Prostate gland (tissue), 2 donors: ENCODE measurements at regions not wholly inside any gene's neighbourhood (a gene's known extent, or its start where the extent isn't known, plus 50 kb on each side); places are given as distances from the start of the nearest gene placed in this dataset.

Experiments
- DNase-seq: peaks from one replicate; pipeline ENCODE4 v3.0.0-alpha.2; 2019; ENCODE audit warnings: low spot score
- H3K27ac ChIP-seq, 2 donors: fragments of 200-600 bp; sonication (generic); 2 replicates each; pipeline ENCODE4 v1.5.1; 2017 to 2019
- H3K27me3 ChIP-seq: fragments of 200-600 bp; sonication (generic); replicated peaks from 2 replicates; pipeline ENCODE4 v1.5.1; 2019; ENCODE audit not compliant: insufficient read depth
- H3K36me3 ChIP-seq, 2 donors: fragments of 200-600 bp; sonication (generic); 1 replicate in 1 of 2; 2 replicates in 1 of 2; pipeline versions ENCODE4 v1.5.1 to v1.8.1; 2017 to 2019
- H3K4me1 ChIP-seq: fragments of 200-600 bp; sonication (generic); replicated peaks from 2 replicates; pipeline ENCODE4 v1.5.1; 2019
- H3K4me3 ChIP-seq, 2 donors: fragments of 200-600 bp; sonication (generic); 2 replicates each; pipeline ENCODE4 v1.5.1; 2017 to 2019
- H3K9me3 ChIP-seq: fragments of 200-600 bp; sonication (generic); 2 replicates; pipeline ENCODE4 v1.5.1; 2017
- POLR2A ChIP-seq: fragments of 450-650 bp; IDR thresholded peaks from one replicate; pipeline ENCODE4 v1.6.1; 2016; ENCODE audit warnings: antibody characterized with exemption, mild to moderate bottlenecking
- POLR2AphosphoS5 ChIP-seq: sonication (generic); formaldehyde crosslinking; IDR thresholded peaks from one replicate; pipeline ENCODE4 v1.6.1; 2017; ENCODE audit warnings: antibody characterized with exemption
- WGBS: methylation state at CpG from one replicate; pipeline ENCODE4 v1.1.5; 2018; 5-methylcytosine and 5-hydroxymethylcytosine counted together
- intact Hi-C: fragments of 100-400 bp; cut with DNase I; formaldehyde crosslinking; loops from one replicate; pipeline ENCODE4 v1.14.2; 2022
- TF ChIP-seq, protein P1 (sequence below), 4 experiments: fragments of 200-600 bp in 2 of 4; fragments of 450-650 bp in 2 of 4; sonication (generic) in 2 of 4; IDR thresholded peaks; 1 replicate in 3 of 4; 2 replicates in 1 of 4; pipeline ENCODE4 v1.5.1; 2016 to 2019; ENCODE audit warnings: antibody characterized with exemption in 4 of 4, mild to moderate bottlenecking in 2 of 4, moderate library complexity in 2 of 4

GRCh38 chr10:78689584-78689935 is 379.2 kb upstream of the ZMIZ1 start:
- H3K4me1 ChIP-seq: no peaks in the 10 kb centered on the region
- no peak for DNase-seq
- intact Hi-C loops: no loop called here
- no peaks in the 10 kb centered on the region for H3K9me3 ChIP-seq
- H3K36me3 ChIP-seq: no peaks in the 10 kb centered on the region
- WGBS: 84% methylated on average over 2 of the region's 2 CpGs
- no peaks in the 10 kb centered on the region for H3K27me3 ChIP-seq
- TF ChIP-seq POLR2A (no peak), POLR2AphosphoS5 (no peak)
- H3K27ac ChIP-seq: no peak overlapping the region
- no peak overlapping the region for H3K4me3 ChIP-seq

- no peaks in the 10 kb centered on the region for H3K36me3 ChIP-seq
- intact Hi-C loops: no loop called here
- H3K4me3 ChIP-seq: no peak overlapping the region
- no peaks in the 10 kb centered on the region for H3K9me3 ChIP-seq
- DNase-seq: no peak
- TF ChIP-seq POLR2A (no peak), POLR2AphosphoS5 (no peak)
- TF ChIP-seq, protein P1, sequence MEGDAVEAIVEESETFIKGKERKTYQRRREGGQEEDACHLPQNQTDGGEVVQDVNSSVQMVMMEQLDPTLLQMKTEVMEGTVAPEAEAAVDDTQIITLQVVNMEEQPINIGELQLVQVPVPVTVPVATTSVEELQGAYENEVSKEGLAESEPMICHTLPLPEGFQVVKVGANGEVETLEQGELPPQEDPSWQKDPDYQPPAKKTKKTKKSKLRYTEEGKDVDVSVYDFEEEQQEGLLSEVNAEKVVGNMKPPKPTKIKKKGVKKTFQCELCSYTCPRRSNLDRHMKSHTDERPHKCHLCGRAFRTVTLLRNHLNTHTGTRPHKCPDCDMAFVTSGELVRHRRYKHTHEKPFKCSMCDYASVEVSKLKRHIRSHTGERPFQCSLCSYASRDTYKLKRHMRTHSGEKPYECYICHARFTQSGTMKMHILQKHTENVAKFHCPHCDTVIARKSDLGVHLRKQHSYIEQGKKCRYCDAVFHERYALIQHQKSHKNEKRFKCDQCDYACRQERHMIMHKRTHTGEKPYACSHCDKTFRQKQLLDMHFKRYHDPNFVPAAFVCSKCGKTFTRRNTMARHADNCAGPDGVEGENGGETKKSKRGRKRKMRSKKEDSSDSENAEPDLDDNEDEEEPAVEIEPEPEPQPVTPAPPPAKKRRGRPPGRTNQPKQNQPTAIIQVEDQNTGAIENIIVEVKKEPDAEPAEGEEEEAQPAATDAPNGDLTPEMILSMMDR (IDR thresholded peaks at IDR 0.05): no peak
- no peaks in the 10 kb centered on the region for H3K4me1 ChIP-seq
- H3K27ac ChIP-seq: no peak overlapping the region
- H3K27me3 ChIP-seq: no peaks in the 10 kb centered on the region
- 78% methylated on average over 3 of the region's 3 CpGs for WGBS
Measured at GRCh38 chr10:78690354-78691111, 378.2 kb upstream of the ZMIZ1 start.

GRCh38 chr10:78691301-78692030 is 377.3 kb upstream of the ZMIZ1 start:
- H3K9me3 ChIP-seq: no peaks in the 10 kb centered on the region
- no peaks in the 10 kb centered on the region for H3K36me3 ChIP-seq
- H3K27ac ChIP-seq: no peak overlapping the region
- TF ChIP-seq POLR2AphosphoS5 (no peak), POLR2A (no peak)
- TF ChIP-seq, protein P1 (IDR thresholded peaks at IDR 0.05): no peak
- intact Hi-C loops: no loop called here
- no peaks in the 10 kb centered on the region for H3K27me3 ChIP-seq
- H3K4me1 ChIP-seq: no peaks in the 10 kb centered on the region
- no peak for DNase-seq
- H3K4me3 ChIP-seq: no peak overlapping the region
- WGBS: 68% methylated on average over 4 of the region's 4 CpGs

GRCh38 chr10:78692071-78692470 is 376.7 kb upstream of the ZMIZ1 start:
- intact Hi-C loops: no loop called here
- no peak for DNase-seq
- H3K36me3 ChIP-seq: no peaks in the 10 kb centered on the region
- H3K4me3 ChIP-seq: no peak overlapping the region
- no peaks in the 10 kb centered on the region for H3K9me3 ChIP-seq
- H3K27ac ChIP-seq: no peak overlapping the region
- no peaks in the 10 kb centered on the region for H3K27me3 ChIP-seq
- TF ChIP-seq POLR2A (no peak), POLR2AphosphoS5 (no peak)
- TF ChIP-seq, protein P1 (IDR thresholded peaks at IDR 0.05): no peak
- no peaks in the 10 kb centered on the region for H3K4me1 ChIP-seq
- WGBS: 88% methylated on average over 4 of the region's 4 CpGs

GRCh38 chr10:78695846-78696245 is 372.9 kb upstream of the ZMIZ1 start:
- DNase-seq: no peak
- Histone ChIP-seq H3K9me3 (no peaks in the 10 kb centered on the region), H3K36me3 (no peaks in the 10 kb centered on the region), H3K4me3 (no peak overlapping the region), H3K4me1 (no peaks in the 10 kb centered on the region), H3K27ac (no peak overlapping the region), H3K27me3 (no peaks in the 10 kb centered on the region)
- no peak for TF ChIP-seq POLR2A
- 83% methylated on average over 7 of the region's 7 CpGs for WGBS
- intact Hi-C loops: loop anchor here (5.0 kb wide), 1 partner anchor 71 kb away; no protein-coding TSS in a partner anchor
